ENCODE measurements at regions not wholly inside any gene's neighbourhood (a gene's known extent, or its start where the extent isn't known, plus 50 kb on each side); places are given as distances from the start of the nearest gene placed in this dataset.

DNA sequence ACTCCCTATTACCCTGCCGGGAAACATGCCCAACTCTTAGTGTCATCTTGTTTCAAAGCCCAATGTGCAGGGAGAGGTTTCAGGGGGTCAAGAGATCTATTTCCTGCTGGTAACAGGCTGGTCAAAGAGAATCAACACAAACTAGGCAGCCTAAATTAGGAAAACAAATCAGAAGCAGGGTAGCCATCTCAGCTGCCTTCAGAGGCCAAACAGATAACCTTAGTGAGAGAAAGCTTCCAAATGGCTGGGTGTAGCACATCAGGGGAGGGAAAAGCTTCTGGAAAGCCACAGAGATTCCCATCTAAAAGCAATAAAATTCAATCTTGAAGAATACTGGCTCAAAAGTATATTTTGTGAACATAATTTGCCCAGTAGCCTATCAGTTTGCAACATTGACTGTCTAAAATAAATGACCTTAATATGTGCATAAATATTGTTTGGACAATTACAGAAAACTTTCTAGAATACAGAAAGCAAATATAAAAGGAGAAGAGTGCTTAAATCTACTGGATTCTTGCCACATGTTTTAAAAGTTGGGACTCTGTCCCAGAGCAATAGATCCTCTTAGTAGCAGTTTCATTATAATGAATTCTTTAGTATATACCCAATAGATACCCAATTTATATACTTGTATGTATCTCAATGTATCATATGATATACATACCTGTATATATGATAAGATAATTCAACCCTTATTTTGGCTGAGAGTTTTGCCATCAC lies 371.9 kb upstream of the RARB start:
- no peak for DNase-seq

DNA sequence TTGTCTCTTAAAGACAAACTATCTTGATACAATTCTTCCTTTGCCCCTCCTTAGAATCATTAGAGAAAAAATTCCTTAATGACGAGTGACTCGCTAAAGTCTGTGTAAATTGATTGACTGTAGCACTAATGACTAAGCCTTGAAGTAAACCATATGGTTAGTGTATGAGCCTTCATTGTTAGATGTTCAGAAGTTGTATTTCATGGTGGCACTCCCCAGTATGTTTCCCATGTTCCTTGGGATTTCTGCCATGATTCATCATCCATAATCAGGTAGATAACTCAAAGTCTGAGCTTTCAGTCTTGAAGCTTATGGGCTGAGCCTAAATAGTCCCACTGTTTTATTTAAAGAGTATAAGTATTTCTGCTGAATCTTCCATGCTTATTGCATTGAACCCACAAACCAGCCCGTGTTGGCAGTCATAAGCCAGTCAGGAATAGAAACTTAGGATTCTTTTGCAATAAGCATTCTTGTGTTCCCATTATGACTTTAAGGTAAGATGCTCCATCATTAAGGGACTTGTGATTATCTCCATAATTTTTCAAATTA lies 371.2 kb upstream of the RARB start:
- no peak for DNase-seq

DNA sequence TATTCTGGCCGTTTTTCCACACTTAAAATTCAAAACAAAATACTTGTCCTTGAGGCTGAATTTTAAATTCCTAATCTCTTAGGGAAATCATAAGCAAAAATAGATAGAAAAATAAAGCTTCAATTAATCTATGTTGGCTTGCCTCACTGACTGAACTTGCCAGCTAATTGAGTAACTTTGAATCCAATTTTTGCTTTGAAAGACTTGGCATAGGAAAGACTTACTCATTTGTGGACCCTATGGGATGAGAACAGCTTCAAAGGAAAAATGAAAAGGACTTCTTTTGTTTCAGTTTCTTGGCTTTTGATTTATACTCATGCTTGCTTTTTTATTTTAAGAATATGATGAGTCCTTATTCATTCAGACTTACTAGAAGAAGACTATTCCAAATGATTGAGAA lies 370.7 kb upstream of the RARB start:
- DNase-seq, result no peak

DNA sequence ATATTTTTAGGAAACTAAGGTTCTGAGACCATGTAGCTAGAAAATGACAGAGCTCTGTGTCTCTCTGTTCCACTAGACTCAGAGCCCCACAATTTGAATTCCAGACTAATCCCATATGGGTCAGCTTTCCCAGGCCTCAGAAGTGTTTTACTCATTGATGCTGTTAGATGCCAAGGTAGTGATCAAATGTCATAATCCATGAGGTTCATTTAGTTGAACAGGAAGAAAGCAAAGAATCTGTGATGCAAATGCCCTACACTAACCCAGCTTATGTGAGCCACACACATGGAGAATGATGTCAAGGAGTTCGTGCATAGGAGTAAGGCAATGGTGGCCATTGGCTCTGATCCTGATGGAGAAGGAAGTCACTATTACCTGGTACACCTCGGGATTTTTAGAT lies 363.4 kb upstream of the RARB start:
- DNase-seq, result no peak

DNA sequence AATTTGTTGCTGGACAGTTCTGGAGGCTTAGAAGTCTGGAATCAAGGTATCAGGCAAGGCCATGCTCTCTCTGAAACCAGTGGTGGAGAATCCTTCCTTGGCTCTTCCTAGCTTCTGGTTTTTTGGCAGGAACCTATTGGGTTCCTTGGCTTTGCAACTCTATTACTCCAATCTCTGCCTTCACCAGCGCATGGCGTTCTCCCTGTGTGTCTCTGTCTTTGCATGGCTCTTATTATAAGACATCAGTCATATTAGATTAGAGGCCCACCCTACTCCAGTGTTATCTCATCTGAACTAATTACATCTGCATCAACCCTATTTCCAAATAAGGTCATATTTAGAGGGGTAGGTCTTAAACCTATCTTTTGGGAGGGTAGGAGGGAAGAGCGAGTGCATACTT lies 358.1 kb upstream of the RARB start:
- DNase-seq, result no peak

DNA sequence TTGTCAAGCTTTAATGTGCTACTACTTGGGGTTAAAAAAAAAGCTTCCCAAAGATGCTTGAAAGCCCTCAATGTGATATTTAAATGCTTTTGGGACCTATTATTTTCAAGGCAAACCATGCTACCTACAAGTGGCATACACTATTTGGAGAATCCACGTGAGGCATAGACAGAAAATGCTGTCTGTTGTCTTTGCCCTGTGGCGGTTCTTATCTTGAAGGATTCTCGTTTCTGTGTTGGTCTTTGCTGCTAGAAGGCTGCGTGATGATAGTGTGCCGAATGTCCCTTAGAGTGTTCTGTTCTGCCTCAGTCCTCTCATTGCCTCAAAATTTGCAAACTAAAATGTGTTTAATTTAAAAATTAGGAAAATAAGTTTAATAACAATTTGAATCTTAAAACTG lies 356.2 kb upstream of the RARB start:
- DNase-seq, result no peak

DNA sequence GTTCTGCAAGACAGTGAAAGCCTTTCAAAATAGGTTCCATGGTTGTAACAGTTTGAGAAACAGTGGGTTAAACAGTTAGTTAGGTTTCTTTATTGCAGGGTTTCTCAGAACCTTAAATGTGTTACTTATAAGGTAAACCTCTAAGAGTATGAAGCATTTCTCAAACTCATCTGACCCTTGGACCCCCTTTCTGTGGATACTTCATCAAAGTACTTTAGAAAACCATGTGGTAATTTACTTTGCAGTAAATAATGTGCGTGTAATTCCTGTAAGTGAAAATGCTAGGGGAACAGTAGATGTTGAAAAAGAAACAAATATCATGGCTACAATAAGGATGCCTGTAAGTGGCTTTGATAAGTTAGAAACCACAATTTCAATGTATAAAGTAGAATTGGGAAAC lies 354.6 kb upstream of the RARB start:
- no peak for DNase-seq

DNA sequence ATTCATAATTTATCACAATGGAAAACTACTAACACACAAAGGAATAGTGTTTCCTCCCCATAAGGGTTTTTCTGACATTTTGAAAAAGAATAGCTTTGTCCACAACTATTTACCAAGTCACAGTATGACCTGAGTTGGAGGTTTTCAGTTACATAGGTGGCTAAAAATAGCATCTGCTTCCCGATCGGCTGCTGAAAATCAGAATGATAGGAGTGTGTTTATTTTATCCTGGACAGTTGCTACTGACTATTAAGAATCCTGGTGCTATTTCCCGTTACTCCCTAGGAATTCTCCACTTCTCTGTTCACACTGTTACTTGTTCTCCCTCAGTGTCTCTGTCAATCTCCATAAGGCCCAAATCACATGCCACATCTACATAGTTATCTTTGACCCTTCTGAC lies 353.9 kb upstream of the RARB start:
- DNase-seq, result no peak

DNA sequence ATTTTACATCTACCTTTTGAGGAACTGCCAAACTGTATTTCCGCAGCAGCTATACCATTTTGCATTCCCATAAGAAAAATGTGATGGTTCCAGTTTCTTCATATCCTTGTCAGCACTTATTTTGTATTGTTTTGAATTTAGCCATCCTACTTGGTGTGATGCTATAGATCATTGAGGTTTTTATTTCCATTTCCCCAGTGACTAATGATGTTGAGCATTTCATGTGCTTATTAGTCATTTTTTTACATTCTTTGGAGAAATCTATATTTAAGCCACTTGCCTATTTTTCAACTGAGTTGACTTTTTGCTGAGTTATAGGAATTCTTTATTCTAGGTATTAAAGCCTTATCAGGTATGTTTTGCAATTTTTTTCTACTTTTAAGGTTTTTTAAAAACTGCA lies 347.6 kb upstream of the RARB start:
- no peak for DNase-seq

DNA sequence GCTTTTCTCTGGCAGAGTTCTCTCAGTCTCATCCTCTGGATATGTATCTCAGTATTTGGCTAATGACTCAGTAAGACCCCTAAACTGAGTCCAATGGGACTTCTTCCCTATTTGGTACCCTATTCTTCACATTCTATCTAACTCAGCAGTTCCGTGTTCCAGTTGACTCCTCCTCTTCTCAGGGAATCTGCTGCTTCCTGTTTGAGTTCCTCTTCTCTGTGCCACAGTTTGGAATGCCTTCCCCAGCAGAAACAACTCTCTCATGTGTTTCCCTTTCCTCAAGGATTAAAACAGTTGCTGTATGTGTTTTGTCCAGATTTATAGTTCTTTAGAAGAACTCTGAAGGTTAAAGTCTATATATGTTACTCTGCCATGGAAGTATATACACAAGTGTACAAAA lies 344.0 kb upstream of the RARB start:
- no peak for DNase-seq

DNA sequence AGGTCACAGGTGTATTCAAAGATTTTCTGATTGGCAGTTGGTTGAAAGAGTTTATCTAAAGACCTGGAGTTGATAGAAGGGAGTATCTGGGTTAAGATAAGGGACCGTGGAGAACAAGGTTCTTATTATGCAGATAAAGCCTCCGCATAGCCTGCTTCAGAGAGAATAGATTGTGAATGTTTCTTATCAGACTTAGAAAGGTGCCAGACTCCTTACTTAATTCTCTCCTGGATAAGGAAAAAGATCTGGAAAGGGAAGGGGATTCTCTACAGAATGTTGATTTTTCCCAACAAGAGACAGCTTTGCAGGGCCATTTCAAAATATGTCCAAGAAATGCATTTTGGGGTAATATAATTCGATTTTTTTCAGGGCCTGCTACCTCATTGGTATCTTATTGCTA lies 341.3 kb upstream of the RARB start:
- DNase-seq, result no peak

DNA sequence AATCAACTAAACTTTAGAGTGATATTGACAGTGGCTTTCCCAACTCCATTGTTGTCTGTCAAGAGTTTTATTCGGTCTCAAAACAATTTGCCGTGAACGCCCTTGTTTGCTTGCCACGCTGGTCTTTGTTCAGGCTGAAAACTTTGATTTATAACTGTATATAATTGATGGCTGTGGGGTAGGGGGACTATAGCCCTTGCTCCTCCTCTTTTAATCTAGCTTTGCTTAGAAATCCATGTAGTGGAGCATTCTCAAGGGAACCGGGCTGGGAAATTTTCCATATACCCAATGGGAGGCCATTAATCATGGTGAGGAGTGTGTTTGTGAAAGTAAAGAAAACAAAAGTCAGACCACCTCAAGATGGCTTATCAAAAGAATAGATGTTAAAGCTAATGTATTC lies 339.8 kb upstream of the RARB start:
- DNase-seq, result no peak

DNA sequence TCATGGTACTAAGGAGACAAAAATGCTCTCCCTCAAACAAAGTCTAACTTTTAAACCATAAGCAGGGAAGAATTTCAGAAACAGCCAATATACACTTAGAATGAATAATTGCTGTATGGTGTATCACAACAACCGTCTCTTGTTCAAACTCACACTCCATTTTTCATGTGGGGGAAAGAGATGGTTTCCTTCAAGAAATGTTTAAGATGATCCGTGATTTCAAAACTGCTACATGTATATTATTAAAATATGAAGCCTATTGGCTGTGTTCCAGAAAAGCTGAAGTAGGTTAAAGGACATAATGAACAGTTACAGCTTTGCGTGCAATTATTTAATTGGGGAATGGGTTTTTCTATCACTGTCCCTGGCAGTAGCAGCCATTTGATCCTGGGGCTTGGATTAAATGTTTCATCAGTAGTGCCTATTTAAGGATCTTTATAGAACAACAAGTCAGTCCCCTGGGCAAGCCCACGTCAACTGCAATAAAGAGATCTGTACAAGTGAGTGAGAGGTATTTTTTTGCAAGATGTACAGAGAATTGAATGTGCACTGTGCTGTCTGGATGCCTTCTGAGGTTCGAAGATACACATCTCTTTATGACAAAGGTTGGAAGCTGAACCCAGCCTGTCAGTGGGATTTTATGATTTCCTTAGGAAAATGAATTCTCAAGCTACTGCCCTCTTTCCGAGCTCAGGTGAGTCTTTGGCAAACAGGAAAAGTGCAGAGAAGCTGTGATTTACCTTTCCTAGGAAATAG lies 337.2 kb upstream of the RARB start:
- DNase-seq, result no peak

DNA sequence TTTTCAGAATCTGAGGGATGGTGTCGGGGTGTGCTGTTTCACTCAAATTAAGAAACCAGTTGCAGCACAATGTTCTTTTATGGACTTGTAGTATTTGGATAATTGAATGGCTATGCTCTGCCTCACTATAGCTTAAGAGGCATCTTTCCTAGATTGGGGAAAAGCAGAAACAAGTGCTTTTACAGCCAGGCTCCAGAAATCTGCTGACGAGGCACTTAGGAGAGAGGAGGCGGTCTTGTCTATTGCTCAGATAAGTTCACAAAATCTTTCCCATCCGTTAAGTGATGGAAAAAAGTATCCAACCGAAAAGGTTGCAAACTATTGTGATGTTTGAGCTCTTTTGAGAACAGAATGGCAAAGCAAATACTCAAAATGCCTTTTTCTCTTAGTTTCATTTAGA lies 336.1 kb upstream of the RARB start:
- no peak for DNase-seq

DNA sequence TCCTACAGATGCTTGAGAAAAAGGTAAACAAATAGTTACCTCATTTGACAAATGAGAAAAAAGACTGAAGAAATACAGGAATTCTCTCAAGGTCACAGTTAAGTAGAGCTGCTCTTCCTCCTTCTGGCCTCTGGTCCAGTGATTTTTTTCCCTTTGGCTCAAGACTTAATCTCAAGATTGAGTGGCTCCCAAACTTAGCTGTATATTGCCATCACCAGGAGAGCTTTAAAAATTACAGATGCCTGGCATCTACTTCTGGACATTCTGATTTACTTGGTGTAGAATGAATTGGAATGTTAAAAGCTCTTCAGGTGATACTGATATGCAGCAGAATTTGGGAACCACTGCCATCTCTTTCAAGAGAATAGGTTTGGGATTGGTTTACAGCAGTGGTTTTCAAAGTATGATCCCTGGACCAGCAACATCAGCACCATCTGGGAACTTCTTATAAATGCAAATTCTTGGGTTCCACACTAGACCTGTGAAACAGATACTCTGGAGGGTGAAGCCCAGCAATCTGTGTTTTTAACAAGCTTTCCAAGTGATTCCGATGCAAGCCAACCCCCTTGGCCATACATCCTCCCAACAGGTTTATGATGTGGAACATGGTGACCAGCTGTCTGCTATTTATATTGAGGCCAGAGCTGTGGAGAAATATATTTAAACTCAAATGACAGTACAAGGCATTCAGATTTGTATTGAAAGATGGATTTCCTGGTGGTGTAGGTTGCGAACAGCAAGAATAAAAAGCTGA lies 333.0 kb upstream of the RARB start:
- no peak for DNase-seq

DNA sequence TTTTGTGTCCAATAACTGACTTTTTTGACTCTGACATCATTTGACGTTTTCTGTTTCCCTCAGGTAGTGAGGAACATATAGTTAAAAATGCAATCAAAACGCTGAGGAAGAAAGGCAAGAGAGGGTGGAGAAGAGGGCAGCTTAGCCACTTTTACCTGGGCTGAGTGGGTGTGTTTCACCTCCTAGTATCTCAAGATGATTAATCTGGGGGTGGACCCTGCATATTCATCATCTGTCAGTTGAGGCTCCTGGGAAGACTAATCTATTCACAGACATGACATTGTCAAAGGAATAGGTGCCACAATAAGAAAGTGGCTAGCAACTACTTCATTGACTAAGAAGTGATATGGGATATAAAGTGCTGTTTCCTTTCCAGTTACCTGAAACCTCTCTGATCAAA lies 331.5 kb upstream of the RARB start:
- no peak for DNase-seq

DNA sequence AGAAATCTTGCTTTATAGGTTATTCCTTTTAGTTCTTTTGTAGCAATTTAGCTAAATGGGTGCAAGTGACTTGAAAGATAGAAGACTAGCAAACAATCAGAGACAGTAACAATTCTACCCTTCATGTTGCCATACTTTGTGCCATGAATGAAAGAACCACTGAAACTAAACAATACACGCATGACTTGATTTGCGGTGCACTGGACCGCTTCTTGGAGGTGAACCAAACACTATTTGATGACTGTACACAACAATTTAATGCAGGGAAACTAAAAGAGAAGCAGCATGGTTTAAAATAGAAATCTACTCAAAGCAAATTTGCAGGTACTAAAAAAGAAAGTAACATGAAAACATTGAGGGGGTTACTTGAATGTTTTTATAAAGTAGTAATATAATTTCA lies 331.0 kb upstream of the RARB start:
- no peak for DNase-seq

DNA sequence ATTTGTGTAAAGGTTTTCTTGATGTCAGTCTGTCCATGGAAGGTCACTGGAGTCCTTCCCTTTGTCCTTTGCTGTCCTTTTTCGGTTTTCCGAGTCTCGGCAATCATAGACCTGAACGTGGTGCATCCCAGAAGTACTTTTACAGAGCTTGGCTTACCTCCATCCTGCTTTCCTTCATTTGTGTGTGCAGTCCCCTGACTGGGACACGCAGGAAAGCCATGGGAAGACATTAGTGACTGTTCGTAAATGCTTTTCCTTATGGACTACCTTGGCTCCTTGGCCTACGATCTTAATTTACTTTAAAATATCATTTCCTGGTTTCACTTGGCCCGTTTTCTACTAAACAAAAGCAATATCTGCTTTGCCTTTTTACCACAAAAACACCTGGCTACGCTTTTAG lies 328.4 kb upstream of the RARB start:
- no peak for DNase-seq

DNA sequence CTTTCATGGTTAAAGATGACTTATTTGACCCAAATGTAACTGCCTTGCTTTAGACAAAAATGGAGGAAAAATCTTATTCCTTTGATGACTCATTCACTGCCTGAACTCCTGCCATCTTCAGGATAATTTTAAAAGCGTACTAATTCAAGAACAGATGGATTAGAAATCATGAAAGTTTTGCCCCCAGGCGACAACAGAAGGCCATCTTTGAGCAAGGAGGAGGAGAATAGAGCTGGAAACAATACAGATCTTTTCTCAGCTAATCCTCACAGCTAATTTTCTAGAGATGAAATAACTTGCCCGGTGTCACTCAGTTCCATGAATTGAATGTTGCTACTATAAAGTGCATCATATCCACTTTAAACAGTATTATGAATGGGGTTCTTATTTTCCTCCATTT lies 324.7 kb upstream of the RARB start:
- DNase-seq, result no peak

DNA sequence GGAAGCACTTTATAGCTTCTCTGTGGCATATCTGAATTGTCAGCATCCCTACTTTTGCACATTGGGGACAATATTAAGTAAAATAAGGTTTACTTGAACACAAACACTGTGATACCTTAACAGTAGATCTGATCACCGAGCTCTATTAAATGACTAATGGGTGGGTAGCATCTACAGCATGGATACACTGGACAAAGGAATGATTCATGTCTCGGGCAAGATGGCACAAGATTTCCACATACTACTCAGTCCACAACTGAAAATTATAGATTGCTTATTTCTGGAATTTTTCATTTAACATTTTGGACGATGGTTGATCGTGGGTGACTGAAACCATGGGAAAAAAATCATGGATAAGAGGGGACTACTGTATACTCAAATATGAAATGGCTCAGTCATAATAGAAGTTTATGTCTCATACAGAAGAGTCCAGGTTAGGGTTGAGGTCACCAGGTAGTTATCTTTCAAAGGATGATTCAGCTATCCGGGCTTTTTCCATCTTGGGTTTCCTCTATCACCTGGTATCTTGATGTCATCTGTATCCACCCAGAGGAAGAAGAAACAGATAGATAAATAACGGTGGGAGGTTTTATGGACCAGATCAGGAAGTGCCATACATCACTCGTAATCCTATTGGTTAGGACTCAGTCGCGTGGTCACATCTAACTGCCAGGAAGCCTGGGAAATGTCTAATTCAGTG lies 320.0 kb upstream of the RARB start:
- DNase-seq, result no peak

DNA sequence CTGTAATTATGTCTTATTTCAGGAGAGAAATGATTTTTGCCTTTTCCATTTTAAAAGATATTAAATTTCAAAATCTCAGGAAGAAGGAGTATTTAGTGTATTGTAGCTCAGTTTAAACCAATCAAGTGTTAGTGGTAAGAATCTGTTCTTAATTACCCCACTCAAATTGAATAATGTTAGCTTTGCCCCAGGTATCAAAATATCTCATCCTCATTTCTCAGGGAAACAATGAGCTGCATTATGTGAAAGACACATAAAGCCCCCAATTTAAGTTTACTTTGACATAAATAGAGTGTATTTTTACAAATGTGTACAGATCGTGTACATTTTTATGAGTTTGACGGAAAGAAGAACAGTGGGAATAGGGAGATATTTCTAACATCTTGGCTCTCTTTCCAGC lies 317.4 kb upstream of the RARB start:
- no peak for DNase-seq

DNA sequence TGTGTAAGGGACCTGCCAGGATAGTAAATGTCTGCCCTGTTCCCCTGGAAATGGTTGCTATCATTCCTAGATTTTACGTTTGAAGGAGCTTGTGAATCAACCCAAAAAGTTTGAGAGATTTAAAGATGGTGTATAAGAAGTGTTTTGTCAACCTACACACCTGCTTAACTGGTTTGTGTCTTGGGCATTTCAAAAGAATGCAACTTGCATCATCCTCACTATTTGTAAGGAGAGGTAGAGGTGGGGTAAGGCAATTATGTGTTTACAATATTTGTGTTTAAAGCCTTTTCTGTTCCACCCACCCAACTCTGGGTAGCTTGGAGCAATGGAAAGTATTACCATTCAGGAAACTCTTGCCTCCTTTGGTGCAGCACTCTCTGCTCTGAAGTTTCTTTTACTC lies 314.2 kb upstream of the RARB start:
- DNase-seq, result no peak

DNA sequence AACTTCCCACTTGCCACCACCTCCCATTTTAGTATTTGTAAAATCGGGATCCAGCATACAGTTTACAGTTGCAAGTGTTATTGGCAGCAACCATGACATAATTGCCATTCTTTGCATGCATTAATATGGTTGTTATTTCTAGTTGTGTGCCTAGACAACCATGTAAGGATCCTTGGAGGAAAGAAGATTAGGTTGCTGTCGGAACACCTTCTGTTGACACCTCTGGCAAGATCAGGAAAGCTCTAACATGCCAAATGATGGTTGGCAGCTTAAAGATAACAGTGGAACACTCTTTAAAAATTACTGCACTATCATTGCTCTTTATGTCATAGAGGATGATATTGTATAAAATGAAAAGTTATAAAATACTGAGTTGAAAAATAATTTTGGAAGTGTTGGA lies 313.5 kb upstream of the RARB start:
- no peak for DNase-seq
